CD4-positive, alpha-beta T cell treated with Interleukin-1 beta for 1 hour (primary cell): ENCODE measurements at regions not wholly inside any gene's neighbourhood (a gene's known extent, or its start where the extent isn't known, plus 50 kb on each side); places are given as distances from the start of the nearest gene placed in this dataset.
"Not testable (repeated sequence)": the region's sequence is repeated elsewhere in the genome, so short reads cannot be mapped to it uniquely, and the experiment has no call there.

Experiments
- DNase-seq, 2 donors: peaks; one replicate each; pipeline ENCODE4 v3.0.0-alpha.2; 2020 to 2022

DNA sequence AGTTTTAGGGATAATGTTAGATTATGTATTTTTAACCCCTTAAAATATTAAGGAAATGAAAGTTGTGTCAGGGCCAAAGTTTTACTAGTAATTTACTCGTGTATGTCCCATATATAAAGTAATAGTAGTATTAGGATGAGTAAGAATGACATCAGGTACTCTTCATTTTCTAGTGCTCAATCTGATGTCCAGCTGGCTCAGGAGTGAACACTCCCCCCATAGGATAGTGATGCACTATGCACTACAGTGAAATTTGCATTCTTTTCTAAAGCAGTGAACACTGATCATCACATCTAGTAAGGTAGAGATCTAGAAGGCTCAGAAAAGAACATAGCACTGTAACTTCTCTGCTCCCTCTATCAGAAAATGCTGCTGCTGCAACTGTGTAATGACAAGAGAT is 409.7 kb downstream of the GLUD2 start:
- DNase-seq = no peak

DNA sequence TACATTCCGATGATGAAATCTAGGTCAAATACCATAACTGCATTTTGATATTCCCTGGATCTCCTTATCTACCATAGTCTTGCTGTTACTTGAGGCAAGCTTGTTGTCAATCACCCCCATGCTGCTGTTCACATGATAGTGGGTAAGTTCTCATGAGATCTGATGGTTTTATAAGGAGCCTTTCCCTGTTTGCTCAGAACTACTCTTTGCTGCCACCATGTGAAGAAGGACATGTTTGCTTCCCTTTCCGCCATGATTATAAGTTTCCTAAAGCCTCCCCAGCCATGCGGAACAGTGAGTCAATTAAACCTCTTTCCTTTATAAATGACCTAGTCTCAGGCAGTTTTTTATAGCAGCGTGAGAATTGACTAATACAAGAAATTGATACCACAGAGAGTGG is 432.0 kb downstream of the GLUD2 start:
- DNase-seq = no peak

GRCh38 chrX:121496966-121497365 is 449.6 kb downstream of the GLUD2 start:
- DNase-seq = no peak

GRCh38 chrX:121504153-121504552 is 456.7 kb downstream of the GLUD2 start:
- DNase-seq = no peak

DNA sequence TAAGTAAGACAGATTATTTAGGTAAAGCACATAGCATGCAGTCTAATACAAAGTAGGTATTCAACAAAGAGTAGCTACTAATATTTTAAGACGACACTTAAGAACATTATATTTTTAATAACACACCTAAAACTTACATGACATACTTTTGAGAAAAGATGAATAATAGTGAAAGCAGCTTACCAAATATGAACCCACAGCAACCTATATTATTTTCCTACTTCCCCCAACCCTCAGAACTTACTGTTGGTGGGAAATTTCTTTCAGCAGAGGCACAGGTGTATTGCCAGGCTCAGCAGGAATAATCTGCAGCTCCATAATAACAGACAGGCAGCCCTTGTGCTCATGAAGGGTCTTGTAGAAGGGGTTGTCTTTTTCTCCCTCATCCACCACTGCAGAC is 498.9 kb downstream of the GLUD2 start:
- DNase-seq = no peak

DNA sequence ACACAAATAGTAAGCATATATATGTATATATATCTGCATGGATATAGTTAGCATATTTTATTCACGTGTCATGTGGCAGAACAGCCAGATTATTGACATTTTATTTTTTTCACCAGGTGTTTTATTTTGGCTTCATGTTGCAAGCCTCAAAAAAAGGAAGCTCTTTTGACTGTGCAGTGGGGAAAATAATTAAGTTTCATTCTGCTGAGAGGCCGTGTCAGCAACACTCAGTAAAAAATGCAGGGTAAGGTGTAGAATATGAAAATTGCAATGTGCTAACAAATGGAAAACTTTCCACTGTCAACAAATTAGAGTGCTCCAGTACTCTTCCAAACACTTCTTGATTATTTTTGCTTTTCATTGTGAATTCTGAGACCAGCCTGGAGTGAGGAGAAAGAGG is 511.5 kb downstream of the GLUD2 start:
- DNase-seq = no peak

- DNase-seq = no peak
These were observed 515.2 kb downstream of the GLUD2 start for GRCh38 chrX:121562616-121563015.

GRCh38 chrX:121569609-121570008 is 522.2 kb downstream of the GLUD2 start:
- no peak for DNase-seq

DNA sequence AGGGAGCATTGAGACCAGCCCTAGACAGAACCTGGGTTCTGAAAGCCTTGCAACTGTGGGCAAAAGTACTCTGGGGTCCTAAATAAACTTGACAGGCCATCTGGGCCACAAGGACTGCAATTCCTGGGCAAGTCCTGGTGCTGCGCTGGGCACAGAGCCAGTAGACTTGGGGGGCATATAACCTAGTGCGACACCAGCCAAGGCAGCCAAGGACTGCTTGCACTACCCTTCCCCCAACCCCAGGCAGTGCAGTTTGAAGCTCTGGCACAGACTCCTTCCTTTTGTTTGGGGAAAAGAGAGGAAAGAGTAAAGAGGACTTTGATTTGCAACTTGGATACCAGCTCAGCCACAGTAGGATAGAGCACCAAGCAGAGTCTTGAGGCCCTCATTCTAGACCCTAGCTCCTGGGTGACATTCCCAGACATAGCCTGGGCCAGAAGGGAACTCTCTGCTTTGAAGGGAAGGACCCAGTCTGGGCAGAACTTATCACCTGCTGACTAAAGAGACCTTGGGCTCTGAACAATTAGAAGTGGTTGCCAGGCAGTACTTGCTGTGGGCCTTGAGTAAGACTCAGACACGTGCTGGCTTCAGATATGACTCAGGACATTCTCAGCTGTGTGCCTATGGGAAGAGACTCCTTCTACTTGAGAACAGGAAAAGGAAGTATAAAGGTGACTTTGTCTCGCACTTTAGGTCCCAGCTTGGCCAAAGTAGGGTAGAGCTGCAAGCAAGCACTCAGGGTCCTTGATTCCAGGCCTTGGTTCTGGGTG is 522.8 kb downstream of the GLUD2 start:
- no peak for DNase-seq

- DNase-seq = no peak
These were observed 523.9 kb downstream of the GLUD2 start for GRCh38 chrX:121571333-121571732.

DNA sequence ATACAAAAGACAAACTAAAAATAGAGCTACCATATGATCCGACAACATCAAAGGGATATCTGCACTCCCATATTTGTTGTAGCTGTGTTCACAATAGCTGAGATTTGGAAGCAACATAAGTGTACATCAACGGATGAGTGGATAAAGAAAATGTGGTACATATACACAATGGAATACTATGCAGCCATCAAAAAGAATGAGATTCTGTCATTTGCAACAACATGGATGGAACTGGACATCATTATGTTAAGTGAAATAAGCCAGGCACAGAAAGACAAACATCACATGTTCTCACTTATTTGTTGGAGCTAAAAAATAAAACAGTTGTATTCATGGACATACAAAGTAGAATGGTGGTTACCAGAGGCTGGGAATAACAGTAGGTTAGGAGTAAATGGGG is 527.0 kb downstream of the GLUD2 start:
- not testable (repeated sequence) for DNase-seq

DNA sequence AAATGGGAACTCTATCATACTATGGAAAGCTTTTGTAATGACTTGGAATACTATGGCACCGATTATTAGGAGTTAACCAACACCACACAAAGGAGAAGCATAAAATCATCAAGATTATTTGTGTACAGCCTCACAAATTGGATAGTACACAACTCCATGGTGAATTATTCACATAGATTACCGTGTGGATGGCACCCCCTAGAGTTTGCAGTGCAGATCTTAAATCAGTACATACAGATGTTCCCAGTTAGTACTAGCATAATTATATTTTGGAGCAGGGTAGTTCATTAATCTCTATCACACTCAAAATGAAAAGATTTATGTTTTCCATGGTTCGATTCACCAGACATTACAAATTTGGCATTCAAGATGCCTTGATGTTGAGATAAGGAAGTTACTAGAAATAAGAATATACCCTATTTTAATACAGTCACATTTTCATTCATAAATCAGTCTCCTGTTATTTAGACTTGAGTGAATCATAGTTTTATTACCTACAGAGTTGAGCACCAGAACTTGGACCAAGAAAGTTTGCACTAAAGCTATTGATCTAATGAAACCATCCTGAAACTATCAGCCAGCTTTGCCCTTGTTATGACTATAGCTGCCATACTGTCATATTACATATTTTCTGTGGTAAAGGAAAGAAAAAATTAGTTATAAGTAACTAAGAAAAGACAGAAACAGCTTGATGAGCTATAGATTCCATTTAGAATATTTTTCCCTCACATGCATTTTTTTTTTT is 531.8 kb downstream of the GLUD2 start:
- DNase-seq = peak in 1 of 2 donors; percentile 2

- no peak for DNase-seq
These were observed 534.5 kb downstream of the GLUD2 start for GRCh38 chrX:121581885-121582284.

GRCh38 chrX:121585626-121586025 is 538.2 kb downstream of the GLUD2 start:
- no peak for DNase-seq

DNA sequence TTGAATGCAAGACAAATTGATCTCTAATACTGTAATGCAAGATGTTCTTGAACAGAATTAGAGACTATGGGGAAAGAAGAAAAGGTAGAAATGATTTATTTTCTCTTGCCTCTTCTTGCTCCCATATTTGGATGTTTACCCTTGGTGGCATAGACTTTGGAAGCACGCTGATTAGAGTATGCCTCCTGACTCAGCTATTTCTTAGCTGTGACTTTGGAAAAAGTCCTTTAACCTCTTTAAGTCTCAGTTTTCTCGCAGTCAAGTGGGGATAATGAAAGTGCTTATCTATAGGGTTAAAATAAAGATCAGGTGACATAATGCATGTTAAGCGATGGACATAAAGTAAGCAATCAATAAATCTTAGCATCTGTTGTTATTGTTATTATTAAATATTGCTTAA is 545.5 kb downstream of the GLUD2 start:
- DNase-seq = no peak

GRCh38 chrX:121598356-121598755 is 550.9 kb downstream of the GLUD2 start:
- no peak for DNase-seq

GRCh38 chrX:121635141-121635540 is 587.7 kb downstream of the GLUD2 start:
- no peak for DNase-seq

GRCh38 chrX:121639781-121640180 is 592.4 kb downstream of the GLUD2 start:
- no peak for DNase-seq

- DNase-seq = no peak
These were observed 594.1 kb downstream of the GLUD2 start for GRCh38 chrX:121641560-121641959.

GRCh38 chrX:121642415-121642814 is 595.0 kb downstream of the GLUD2 start:
- DNase-seq = no peak

DNA sequence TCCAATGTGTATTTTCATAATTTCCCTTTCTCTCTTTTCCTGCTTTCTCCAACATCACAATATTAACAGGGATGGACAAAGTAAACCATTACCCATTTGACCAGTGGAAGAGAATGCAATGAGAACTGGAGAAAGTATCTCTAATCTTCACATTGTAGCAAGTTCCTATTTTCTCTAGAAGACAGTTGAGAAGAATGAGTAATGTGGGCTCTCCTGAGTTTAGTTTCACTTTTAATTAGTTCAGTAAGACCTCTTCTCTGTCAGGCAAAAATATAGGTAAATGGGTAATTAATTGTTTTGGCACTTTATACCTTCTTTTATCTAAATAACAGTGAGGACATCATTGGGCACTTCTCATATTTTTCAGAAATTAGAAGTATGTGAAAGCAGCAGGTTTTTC is 602.0 kb downstream of the GLUD2 start:
- DNase-seq = no peak

DNA sequence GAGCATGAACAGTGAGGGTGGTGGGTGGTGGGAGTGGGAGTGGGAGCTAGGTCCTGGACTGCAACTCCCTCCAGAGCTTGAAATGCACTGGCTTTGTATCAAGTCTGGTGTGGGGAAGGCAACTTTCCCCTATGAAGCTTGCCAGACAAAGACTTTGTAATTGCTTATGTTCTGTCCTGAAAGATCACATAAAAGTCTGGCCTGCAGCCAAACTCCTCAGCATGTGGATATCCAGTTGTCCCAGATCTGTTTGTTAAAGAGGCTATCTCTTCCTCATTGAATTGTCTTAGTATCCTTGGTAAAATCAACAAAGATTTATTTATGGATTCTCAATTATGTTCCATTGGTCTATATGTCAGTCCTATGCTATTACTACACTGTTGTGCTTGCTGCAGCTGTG is 607.9 kb downstream of the GLUD2 start:
- DNase-seq = no peak

DNA sequence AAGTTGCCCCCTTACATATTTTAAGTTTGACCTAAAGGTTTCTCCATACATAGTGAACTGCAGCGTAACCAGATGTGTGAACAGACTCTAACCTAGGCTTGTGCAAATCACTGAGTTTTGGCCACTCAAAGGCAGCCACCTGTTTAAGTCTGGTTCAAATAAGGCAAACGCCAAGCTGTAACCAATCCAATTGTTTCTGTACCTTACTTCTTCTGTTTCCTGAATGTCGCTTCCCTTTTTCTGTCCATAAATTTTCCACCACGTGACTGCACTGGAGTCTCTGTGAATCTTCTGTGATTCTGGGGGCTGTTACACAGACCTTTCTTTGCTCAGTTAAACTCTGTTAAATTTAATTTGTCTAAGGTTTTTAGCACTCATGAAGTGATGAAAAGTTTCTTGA is 618.8 kb downstream of the GLUD2 start:
- DNase-seq = no peak

GRCh38 chrX:121671649-121672048 is 624.2 kb downstream of the GLUD2 start:
- no peak for DNase-seq

DNA sequence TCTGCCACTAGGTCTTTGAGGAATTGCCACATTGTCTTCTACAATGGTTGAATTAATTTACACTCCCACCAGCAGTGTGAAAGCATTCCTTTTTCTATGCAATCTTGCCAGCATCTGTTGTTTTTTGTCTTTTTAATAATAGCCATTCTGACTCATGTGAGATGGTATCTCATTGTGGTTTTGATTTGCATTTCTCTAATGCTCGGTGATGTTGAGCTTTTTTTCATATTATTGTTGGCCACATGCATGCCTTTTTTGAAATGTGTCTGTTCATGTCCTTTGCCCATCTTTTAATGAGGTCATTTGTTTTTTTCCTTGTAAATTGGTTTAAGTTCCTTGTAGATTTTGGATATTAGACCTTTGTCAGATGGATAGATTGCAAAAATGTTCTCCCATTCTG is 661.8 kb downstream of the GLUD2 start:
- not testable (repeated sequence) for DNase-seq
